Central memory CD4-positive, alpha-beta T cell (primary cell): ENCODE measurements at regions not wholly inside any gene's neighbourhood (a gene's known extent, or its start where the extent isn't known, plus 50 kb on each side); places are given as distances from the start of the nearest gene placed in this dataset.
"Not testable (repeated sequence)": the region's sequence is repeated elsewhere in the genome, so short reads cannot be mapped to it uniquely, and the experiment has no call there.

Experiments used
- DNase-seq: peaks from one replicate; pipeline ENCODE4 v3.0.0; 2022

- no peak for DNase-seq
These were observed 207.5 kb downstream of the SLITRK5 start for GRCh38 chr13:87878706-87879105.

GRCh38 chr13:87884884-87885283 lies 213.7 kb downstream of the SLITRK5 start:
- no peak for DNase-seq

- DNase-seq: no peak
These were observed 216.4 kb downstream of the SLITRK5 start for GRCh38 chr13:87887459-87888123.

- no peak for DNase-seq
These were observed 218.1 kb downstream of the SLITRK5 start for GRCh38 chr13:87889254-87889653.

- DNase-seq: no peak
These were observed 222.0 kb downstream of the SLITRK5 start for GRCh38 chr13:87893186-87893585.

- DNase-seq: no peak
These were observed 222.9 kb downstream of the SLITRK5 start for GRCh38 chr13:87894059-87894458.

GRCh38 chr13:87903553-87903952 lies 232.4 kb downstream of the SLITRK5 start:
- DNase-seq: no peak

GRCh38 chr13:87906411-87906810 lies 235.2 kb downstream of the SLITRK5 start:
- DNase-seq: no peak

- no peak for DNase-seq
These were observed 236.0 kb downstream of the SLITRK5 start for GRCh38 chr13:87907202-87907601.

GRCh38 chr13:87919956-87920355 lies 248.8 kb downstream of the SLITRK5 start:
- no peak for DNase-seq

GRCh38 chr13:87923753-87924152 lies 252.6 kb downstream of the SLITRK5 start:
- DNase-seq: no peak

GRCh38 chr13:87925006-87925405 lies 253.8 kb downstream of the SLITRK5 start:
- DNase-seq: no peak

- DNase-seq: no peak
These were observed 269.6 kb downstream of the SLITRK5 start for GRCh38 chr13:87940776-87941175.

GRCh38 chr13:87941226-87941625 lies 270.1 kb downstream of the SLITRK5 start:
- no peak for DNase-seq

GRCh38 chr13:87942205-87942604 lies 271.0 kb downstream of the SLITRK5 start:
- DNase-seq: no peak

GRCh38 chr13:87944038-87944437 lies 272.9 kb downstream of the SLITRK5 start:
- DNase-seq: no peak

GRCh38 chr13:87952377-87952776 lies 281.2 kb downstream of the SLITRK5 start:
- DNase-seq: no peak

- no peak for DNase-seq
These were observed 282.2 kb downstream of the SLITRK5 start for GRCh38 chr13:87953381-87953780.

GRCh38 chr13:87954091-87954490 lies 282.9 kb downstream of the SLITRK5 start:
- no peak for DNase-seq

GRCh38 chr13:87961546-87961945 lies 290.4 kb downstream of the SLITRK5 start:
- DNase-seq: no peak

GRCh38 chr13:87972568-87972967 lies 301.4 kb downstream of the SLITRK5 start:
- DNase-seq: no peak

- no peak for DNase-seq
These were observed 303.9 kb downstream of the SLITRK5 start for GRCh38 chr13:87975035-87975434.

GRCh38 chr13:87976650-87977049 lies 305.5 kb downstream of the SLITRK5 start:
- DNase-seq: not testable (repeated sequence)

- no peak for DNase-seq
These were observed 310.2 kb downstream of the SLITRK5 start for GRCh38 chr13:87981416-87981815.

GRCh38 chr13:87982400-87982799 lies 311.2 kb downstream of the SLITRK5 start:
- no peak for DNase-seq
